H9 (cell line): ENCODE measurements at regions not wholly inside any gene's neighbourhood (a gene's known extent, or its start where the extent isn't known, plus 50 kb on each side); places are given as distances from the start of the nearest gene placed in this dataset.

Source experiments
- DNase-seq: peaks from one replicate; pipeline ENCODE4 v3.0.0-alpha.2; 2017
- H2AFZ ChIP-seq: one replicate; pipeline ENCODE4 v1.6.1; 2013; ENCODE audit warnings: mild to moderate bottlenecking, low read length, control low read depth, moderate library complexity
- H2AK5ac ChIP-seq: 2 replicates; pipeline ENCODE4 v1.6.1; 2013; ENCODE audit warnings: low read length, control low read depth, mixed read lengths; ENCODE audit not compliant: insufficient read length
- H2BK120ac ChIP-seq: one replicate; pipeline ENCODE4 v1.6.1; 2013; ENCODE audit warnings: low read depth, mild to moderate bottlenecking, low read length, control low read depth, inconsistent platforms; ENCODE audit not compliant: poor library complexity, severe bottlenecking
- H2BK12ac ChIP-seq: 2 replicates; pipeline ENCODE4 v1.6.1; 2013; ENCODE audit warnings: low read length, control low read depth, mixed read lengths, low read depth; ENCODE audit not compliant: insufficient read length
- H2BK15ac ChIP-seq: 2 replicates; pipeline ENCODE4 v1.6.1; 2013; ENCODE audit warnings: low read depth, low read length, control low read depth
- H2BK20ac ChIP-seq: one replicate; pipeline ENCODE4 v1.6.1; 2013; ENCODE audit warnings: low read depth, mild to moderate bottlenecking, low read length, control low read depth, inconsistent platforms; ENCODE audit not compliant: poor library complexity, severe bottlenecking
- H2BK5ac ChIP-seq: 2 replicates; pipeline ENCODE4 v1.6.1; 2013; ENCODE audit warnings: low read length, control low read depth, mixed read lengths; ENCODE audit not compliant: insufficient read length
- H3K14ac ChIP-seq: 2 replicates; pipeline ENCODE4 v1.6.1; 2013; ENCODE audit warnings: low read length, control low read depth; ENCODE audit not compliant: insufficient read depth
- H3K18ac ChIP-seq: 2 replicates; pipeline ENCODE4 v1.6.1; 2013; ENCODE audit warnings: low read depth, mild to moderate bottlenecking, mixed read lengths, low read length, control low read depth; ENCODE audit not compliant: insufficient read length
- H3K23ac ChIP-seq: 2 replicates; pipeline ENCODE4 v1.6.1; 2013; ENCODE audit warnings: low read length, control low read depth, mixed read lengths, low read depth; ENCODE audit not compliant: insufficient read length
- H3K23me2 ChIP-seq: 2 replicates; pipeline ENCODE4 v1.6.1; 2013; ENCODE audit warnings: low read depth, mild to moderate bottlenecking, mixed read lengths, low read length, control low read depth; ENCODE audit not compliant: insufficient read length, poor library complexity, severe bottlenecking
- H3K27ac ChIP-seq: 2 replicates; pipeline ENCODE4 v1.5.1; 2013; ENCODE audit warnings: low read length, control low read depth, mixed read lengths, low read depth; ENCODE audit not compliant: insufficient read length
- H3K27me3 ChIP-seq: 2 replicates; pipeline ENCODE4 v1.6.1; 2013; ENCODE audit warnings: low read length, control low read depth, inconsistent platforms; ENCODE audit not compliant: insufficient read depth
- H3K4ac ChIP-seq: 2 replicates; pipeline ENCODE4 v1.6.1; 2013; ENCODE audit warnings: low read depth, mild to moderate bottlenecking, control low read depth, inconsistent platforms, low read length, moderate library complexity
- H3K4me1 ChIP-seq: 2 replicates; pipeline ENCODE4 v1.6.1; 2013; ENCODE audit warnings: low read length, control low read depth, inconsistent platforms; ENCODE audit not compliant: insufficient read depth
- H3K4me2 ChIP-seq: 2 replicates; pipeline ENCODE4 v1.6.1; 2013; ENCODE audit warnings: low read length, control low read depth, mixed read lengths; ENCODE audit not compliant: insufficient read length, insufficient read depth
- H3K56ac ChIP-seq: 2 replicates; pipeline ENCODE4 v1.6.1; 2013; ENCODE audit warnings: low read depth, mild to moderate bottlenecking, mixed read lengths, low read length, control low read depth; ENCODE audit not compliant: insufficient read length
- H3K79me1 ChIP-seq: 2 replicates; pipeline ENCODE4 v1.6.1; 2013; ENCODE audit warnings: low read depth, mild to moderate bottlenecking, moderate library complexity, low read length, control low read depth, inconsistent platforms; ENCODE audit not compliant: insufficient read depth, poor library complexity, severe bottlenecking
- H3K79me2 ChIP-seq: 2 replicates; pipeline ENCODE4 v1.6.1; 2013; ENCODE audit warnings: low read length, control low read depth, inconsistent platforms; ENCODE audit not compliant: insufficient read depth
- H3K9ac ChIP-seq: 2 replicates; pipeline ENCODE4 v1.6.1; 2013; ENCODE audit warnings: low read length, control low read depth, mixed read lengths; ENCODE audit not compliant: insufficient read length; ENCODE audit errors: extremely low read depth
- H3K9me3 ChIP-seq: one replicate; pipeline ENCODE4 v1.6.1; 2013; ENCODE audit warnings: low read depth, low read length, inconsistent platforms; ENCODE audit not compliant: control insufficient read depth
- H3T11ph ChIP-seq: one replicate; pipeline ENCODE4 v1.6.1; 2013; ENCODE audit warnings: mild to moderate bottlenecking, low read length, control low read depth, inconsistent platforms
- H4K20me1 ChIP-seq: one replicate; pipeline ENCODE4 v1.6.1; 2013; ENCODE audit not compliant: control insufficient read depth, insufficient read length, insufficient read depth
- H4K5ac ChIP-seq: 2 replicates; pipeline ENCODE4 v1.6.1; 2013; ENCODE audit warnings: low read depth, mild to moderate bottlenecking, mixed read lengths, low read length, control low read depth; ENCODE audit not compliant: insufficient read length
- H4K8ac ChIP-seq: replicated peaks from 2 replicates; pipeline ENCODE4 v1.6.1; 2013; ENCODE audit warnings: low read length, control low read depth, mixed read lengths, low read depth; ENCODE audit not compliant: insufficient read length
- H4K91ac ChIP-seq: 2 replicates; pipeline ENCODE4 v1.6.1; 2013; ENCODE audit warnings: low read depth, mild to moderate bottlenecking, moderate library complexity, mixed read lengths, low read length, control low read depth; ENCODE audit not compliant: insufficient read length
- H3K27ac Mint-ChIP-seq, 3 experiments: 2 replicates in 2 of 3; 3 replicates in 1 of 3; pipeline ENCODE4 v1.8.0; 2020 to 2021; ENCODE audit warnings: mixed read lengths in 3 of 3, mild to moderate bottlenecking in 1 of 3, moderate library complexity in 1 of 3
- H3K27me3 Mint-ChIP-seq: 2 replicates; pipeline ENCODE4 v1.8.0; 2021; ENCODE audit warnings: low read depth, mild to moderate bottlenecking, moderate library complexity, mixed read lengths
- H3K36me3 Mint-ChIP-seq, 3 experiments: 2 replicates in 2 of 3; 3 replicates in 1 of 3; pipeline ENCODE4 v1.8.0; 2020 to 2021; ENCODE audit warnings: low read depth in 3 of 3, mixed read lengths in 3 of 3; ENCODE audit not compliant: insufficient read depth in 1 of 3
- H3K4me1 Mint-ChIP-seq, 2 experiments: 2 replicates each; pipeline ENCODE4 v1.8.0; 2020; ENCODE audit warnings: mixed read lengths in 2 of 2
- H3K4me3 Mint-ChIP-seq, 2 experiments: 2 replicates in 1 of 2; 3 replicates in 1 of 2; pipeline ENCODE4 v1.8.0; 2020 to 2021; ENCODE audit warnings: mild to moderate bottlenecking in 2 of 2, mixed read lengths in 2 of 2, moderate library complexity in 1 of 2
- H3K9me3 Mint-ChIP-seq, 2 experiments: 2 replicates in 1 of 2; 3 replicates in 1 of 2; pipeline ENCODE4 v1.8.0; 2020; ENCODE audit warnings: mild to moderate bottlenecking in 2 of 2, mixed read lengths in 2 of 2, moderate library complexity in 1 of 2
- WGBS: extraction: QIAGEN DNeasy Blood & Tissue Kit; methylation state at CpG from one replicate; pipeline ENCODE4 v1.1.7; 2013; ENCODE audit warnings: missing lambda C conversion rate, low lambda C conversion rate, mixed read lengths; ENCODE audit not compliant: insufficient read length; ENCODE audit errors: extremely low coverage; 5-methylcytosine and 5-hydroxymethylcytosine counted together
- TF ChIP-seq, protein P1 (sequence below): fragments of 200-600 bp; sonication (generic); conservative IDR thresholded peaks from 3 replicates; pipeline ENCODE4 v1.8.0; 2021; ENCODE audit warnings: antibody characterized with exemption, mild to moderate bottlenecking

DNA sequence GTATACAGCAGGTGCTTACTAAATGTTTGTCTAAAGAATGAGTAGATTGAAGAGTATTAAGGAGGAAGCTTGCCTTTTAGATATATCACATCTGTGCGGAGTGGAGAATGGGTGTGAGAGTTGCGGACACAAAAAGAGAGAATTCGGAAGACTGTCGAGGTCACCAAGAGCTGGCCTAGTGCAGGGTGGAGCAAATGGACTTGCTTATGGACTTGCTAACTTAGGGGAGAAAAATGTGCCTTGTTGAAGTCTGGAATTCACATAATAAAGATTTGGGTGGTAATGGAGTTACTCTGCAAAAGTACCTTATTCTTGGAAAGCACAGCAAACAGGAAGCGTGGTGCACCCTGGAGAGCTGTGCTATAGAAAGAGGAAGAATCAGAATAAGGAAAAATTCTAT is 361.7 kb downstream of the PRDM2 start:
- Histone ChIP-seq H2BK120ac (no peak overlapping the region), H3K23ac (no peak overlapping the region), H2BK15ac (no peak overlapping the region), H3K79me2 (no peaks in the 10 kb centered on the region), H2BK12ac (no peak overlapping the region), H3K18ac (no peak overlapping the region), H3K23me2 (no peaks in the 10 kb centered on the region), H2AFZ (no peak overlapping the region), H3K9ac (no peak overlapping the region), H4K8ac (no peak overlapping the region), H4K5ac (no peak overlapping the region), H3T11ph (no peak overlapping the region), H2AK5ac (no peak overlapping the region), H3K14ac (no peak overlapping the region), H4K91ac (no peak overlapping the region), H3K27me3 (no peaks in the 10 kb centered on the region), H3K56ac (no peak overlapping the region), H2BK20ac (no peak overlapping the region), H2BK5ac (no peak overlapping the region), H3K27ac (no peak overlapping the region), H3K4me2 (no peak overlapping the region), H4K20me1 (no peaks in the 10 kb centered on the region), H3K9me3 (no peaks in the 10 kb centered on the region), H3K79me1 (no peaks in the 10 kb centered on the region), H3K4me1 (no peaks in the 10 kb centered on the region; the same call in 1 of the 2 replicates), H3K4ac (no peak overlapping the region)
- Mint-ChIP-seq H3K4me3 (no peak overlapping the region; a peak in 1 of 5 replicates), H3K9me3 (peaks cover 6% of the 10 kb centered on the region in 2 experiments; a peak in 4 of 5 replicates), H3K4me1 (peaks cover 4 to 8% of the 10 kb centered on the region in 2 experiments), H3K27ac (no peak overlapping the region), H3K27me3 (peaks cover 11% of the 10 kb centered on the region), H3K36me3 (peaks cover 0 to 3% (median 0%) of the 10 kb centered on the region in 3 experiments; a peak in 1 of 7 replicates)
- no CpG with 5 or more reads among the region's 5 CpGs for WGBS
- TF ChIP-seq, protein P1, sequence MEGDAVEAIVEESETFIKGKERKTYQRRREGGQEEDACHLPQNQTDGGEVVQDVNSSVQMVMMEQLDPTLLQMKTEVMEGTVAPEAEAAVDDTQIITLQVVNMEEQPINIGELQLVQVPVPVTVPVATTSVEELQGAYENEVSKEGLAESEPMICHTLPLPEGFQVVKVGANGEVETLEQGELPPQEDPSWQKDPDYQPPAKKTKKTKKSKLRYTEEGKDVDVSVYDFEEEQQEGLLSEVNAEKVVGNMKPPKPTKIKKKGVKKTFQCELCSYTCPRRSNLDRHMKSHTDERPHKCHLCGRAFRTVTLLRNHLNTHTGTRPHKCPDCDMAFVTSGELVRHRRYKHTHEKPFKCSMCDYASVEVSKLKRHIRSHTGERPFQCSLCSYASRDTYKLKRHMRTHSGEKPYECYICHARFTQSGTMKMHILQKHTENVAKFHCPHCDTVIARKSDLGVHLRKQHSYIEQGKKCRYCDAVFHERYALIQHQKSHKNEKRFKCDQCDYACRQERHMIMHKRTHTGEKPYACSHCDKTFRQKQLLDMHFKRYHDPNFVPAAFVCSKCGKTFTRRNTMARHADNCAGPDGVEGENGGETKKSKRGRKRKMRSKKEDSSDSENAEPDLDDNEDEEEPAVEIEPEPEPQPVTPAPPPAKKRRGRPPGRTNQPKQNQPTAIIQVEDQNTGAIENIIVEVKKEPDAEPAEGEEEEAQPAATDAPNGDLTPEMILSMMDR: no peak
- no peak for DNase-seq
